ENCODE measurements at regions not wholly inside any gene's neighbourhood (a gene's known extent, or its start where the extent isn't known, plus 50 kb on each side); places are given as distances from the start of the nearest gene placed in this dataset.

- Mint-ChIP-seq H3K27ac (ENCODE audit: unreplicated experiment) (no peak overlapping the region), H3K4me3 (ENCODE audit: unreplicated experiment) (no peak overlapping the region)
- TF ChIP-seq CTCF (IDR thresholded peaks at IDR 0.05), result no peak
Observed at GRCh38 chr9:614431-614830, 227.1 kb upstream of the DMRT1 start.

GRCh38 chr9:615756-616155 is 225.7 kb upstream of the DMRT1 start:
- Mint-ChIP-seq H3K9me3 (ENCODE audit: unreplicated experiment) (no peaks in the 10 kb centered on the region), H3K36me3 (ENCODE audit: unreplicated experiment) (no peaks in the 10 kb centered on the region), H3K27ac (ENCODE audit: unreplicated experiment) (no peak overlapping the region), H3K27me3 (ENCODE audit: unreplicated experiment) (peaks cover 12% of the 10 kb centered on the region), H3K4me1 (ENCODE audit: unreplicated experiment) (peaks cover 17% of the 10 kb centered on the region), H3K4me3 (ENCODE audit: unreplicated experiment) (no peak overlapping the region)
- DNase-seq (ENCODE audit: extremely low spot score, unreplicated experiment), result no peak
- no peak for TF ChIP-seq CTCF (IDR thresholded peaks at IDR 0.05)

More at GRCh38 chr9:614431-614830, 227.1 kb upstream of the DMRT1 start:
- Mint-ChIP-seq H3K27me3 (ENCODE audit: unreplicated experiment) (peaks cover 18% of the 10 kb centered on the region), H3K9me3 (ENCODE audit: unreplicated experiment) (no peaks in the 10 kb centered on the region), H3K36me3 (ENCODE audit: unreplicated experiment) (no peaks in the 10 kb centered on the region), H3K4me1 (ENCODE audit: unreplicated experiment) (peaks cover 17% of the 10 kb centered on the region)
- no peak for DNase-seq (ENCODE audit: extremely low spot score, unreplicated experiment)

- Mint-ChIP-seq H3K36me3 (ENCODE audit: unreplicated experiment) (no peaks in the 10 kb centered on the region), H3K9me3 (ENCODE audit: unreplicated experiment) (no peaks in the 10 kb centered on the region), H3K4me1 (ENCODE audit: unreplicated experiment) (peaks cover 17% of the 10 kb centered on the region), H3K27me3 (ENCODE audit: unreplicated experiment) (peaks cover 6% of the 10 kb centered on the region), H3K4me3 (ENCODE audit: unreplicated experiment) (no peak overlapping the region), H3K27ac (ENCODE audit: unreplicated experiment) (no peak overlapping the region)
- no peak for DNase-seq (ENCODE audit: extremely low spot score, unreplicated experiment)
- no peak for TF ChIP-seq CTCF (IDR thresholded peaks at IDR 0.05)
Observed at GRCh38 chr9:616694-617093, 224.8 kb upstream of the DMRT1 start.

GRCh38 chr9:617445-618085 is 223.9 kb upstream of the DMRT1 start:
- Mint-ChIP-seq H3K9me3 (ENCODE audit: unreplicated experiment) (no peaks in the 10 kb centered on the region), H3K4me3 (ENCODE audit: unreplicated experiment) (no peak overlapping the region), H3K27ac (ENCODE audit: unreplicated experiment) (no peak overlapping the region), H3K36me3 (ENCODE audit: unreplicated experiment) (no peaks in the 10 kb centered on the region), H3K4me1 (ENCODE audit: unreplicated experiment) (peaks cover 17% of the 10 kb centered on the region), H3K27me3 (ENCODE audit: unreplicated experiment) (peaks cover 9% of the 10 kb centered on the region)
- TF ChIP-seq CTCF (IDR thresholded peaks at IDR 0.05), result no peak
- no peak for DNase-seq (ENCODE audit: extremely low spot score, unreplicated experiment)

GRCh38 chr9:618478-618877 is 223.0 kb upstream of the DMRT1 start:
- Mint-ChIP-seq H3K9me3 (ENCODE audit: unreplicated experiment) (no peaks in the 10 kb centered on the region), H3K36me3 (ENCODE audit: unreplicated experiment) (no peaks in the 10 kb centered on the region), H3K4me1 (ENCODE audit: unreplicated experiment) (peaks cover 17% of the 10 kb centered on the region), H3K27ac (ENCODE audit: unreplicated experiment) (no peak overlapping the region), H3K4me3 (ENCODE audit: unreplicated experiment) (no peak overlapping the region), H3K27me3 (ENCODE audit: unreplicated experiment) (peaks cover 10% of the 10 kb centered on the region)
- DNase-seq (ENCODE audit: extremely low spot score, unreplicated experiment), result no peak
- no peak for TF ChIP-seq CTCF (IDR thresholded peaks at IDR 0.05)

Data from osteocyte (in vitro differentiated cells).